Endodermal cell (in vitro differentiated cells): ENCODE measurements at regions not wholly inside any gene's neighbourhood (a gene's known extent, or its start where the extent isn't known, plus 50 kb on each side); places are given as distances from the start of the nearest gene placed in this dataset.
A peak's percentile ranks its signal among the peaks of the same experiment; 100 is the strongest.

Experiments
- DNase-seq: peaks from one replicate; pipeline ENCODE4 v3.0.0-alpha.2; 2017
- H3K27ac ChIP-seq: 2 replicates; pipeline ENCODE4 v1.5.1; 2013; ENCODE audit warnings: mild to moderate bottlenecking, low read depth, low read length, moderate library complexity
- H3K27me3 ChIP-seq: 2 replicates; pipeline ENCODE4 v1.6.1; 2013; ENCODE audit warnings: mild to moderate bottlenecking, low read length, moderate library complexity; ENCODE audit not compliant: insufficient read depth, control insufficient read depth, poor library complexity, severe bottlenecking
- H3K36me3 ChIP-seq: 2 replicates; pipeline ENCODE4 v1.7.0; 2013; ENCODE audit warnings: mild to moderate bottlenecking, low read length, moderate library complexity; ENCODE audit not compliant: control insufficient read depth, insufficient read depth
- H3K4me1 ChIP-seq: one replicate; pipeline ENCODE4 v1.7.0; 2013; ENCODE audit warnings: low read length; ENCODE audit not compliant: control insufficient read depth, insufficient read depth
- H3K4me3 ChIP-seq: 2 replicates; pipeline ENCODE4 v1.5.1; 2013; ENCODE audit warnings: mild to moderate bottlenecking, low read length, moderate library complexity
- H3K9ac ChIP-seq: 2 replicates; pipeline ENCODE4 v1.6.1; 2013; ENCODE audit warnings: mild to moderate bottlenecking, low read length, moderate library complexity; ENCODE audit not compliant: poor library complexity, severe bottlenecking; ENCODE audit errors: extremely low read depth
- H3K9me3 ChIP-seq: 2 replicates; pipeline ENCODE4 v1.6.1; 2013; ENCODE audit warnings: mild to moderate bottlenecking, low read length, moderate library complexity; ENCODE audit not compliant: control insufficient read depth
- H3K27ac Mint-ChIP-seq: 2 replicates; pipeline ENCODE4 v1.8.0; 2020; ENCODE audit warnings: mixed read lengths
- H3K27me3 Mint-ChIP-seq: 2 replicates; pipeline ENCODE4 v1.8.0; 2021; ENCODE audit warnings: mild to moderate bottlenecking, mixed read lengths; ENCODE audit not compliant: insufficient read depth
- H3K36me3 Mint-ChIP-seq: 2 replicates; pipeline ENCODE4 v1.8.0; 2020; ENCODE audit warnings: low read depth, mixed read lengths
- H3K4me1 Mint-ChIP-seq: 2 replicates; pipeline ENCODE4 v1.8.0; 2020; ENCODE audit warnings: mixed read lengths
- H3K4me3 Mint-ChIP-seq: 2 replicates; pipeline ENCODE4 v1.8.0; 2020; ENCODE audit warnings: mild to moderate bottlenecking, moderate library complexity, mixed read lengths
- H3K9me3 Mint-ChIP-seq: 2 replicates; pipeline ENCODE4 v1.8.0; 2020; ENCODE audit warnings: mild to moderate bottlenecking, mixed read lengths
- CTCF ChIP-seq: fragments of 200-600 bp; sonication (generic); conservative IDR thresholded peaks from 2 replicates; pipeline ENCODE4 v1.5.0; 2021; ENCODE audit warnings: antibody characterized with exemption, mild to moderate bottlenecking
- WGBS, 2 experiments: methylation state at CpG; one replicate each; pipeline versions ENCODE4 v1.1.5 to v1.1.7; 2013; ENCODE audit warnings: missing lambda C conversion rate in 2 of 2, mixed read lengths in 1 of 2; ENCODE audit not compliant: insufficient coverage in 1 of 2, insufficient read length in 1 of 2; 5-methylcytosine and 5-hydroxymethylcytosine counted together

DNA sequence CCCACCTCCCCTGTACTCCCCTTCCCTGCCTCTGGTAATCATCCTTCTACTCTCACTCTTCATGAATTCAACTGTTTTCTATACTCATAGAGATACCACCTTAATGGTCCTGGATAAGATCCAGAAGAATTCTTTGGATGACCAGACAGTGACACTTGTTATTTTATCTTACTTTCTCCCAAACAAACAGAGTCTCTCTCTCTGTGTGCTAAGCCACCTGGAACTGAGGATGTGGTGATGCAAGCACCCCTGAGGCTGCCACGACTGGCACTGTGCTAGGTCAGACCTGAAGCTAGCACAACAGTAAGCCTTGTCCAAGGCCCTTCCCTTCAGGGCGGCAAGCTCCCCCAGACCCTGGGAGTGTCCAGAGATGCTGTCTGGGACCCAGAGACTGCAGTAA lies 250.2 kb downstream of the C12orf50 start:
- Mint-ChIP-seq H3K27me3 (no peaks in the 10 kb centered on the region), H3K4me3 (no peak overlapping the region), H3K36me3 (no peaks in the 10 kb centered on the region), H3K4me1 (peaks cover 12% of the 10 kb centered on the region), H3K27ac (no peak overlapping the region), H3K9me3 (no peaks in the 10 kb centered on the region)
- DNase-seq = peak; percentile 51
- Histone ChIP-seq H3K9me3 (no peaks in the 10 kb centered on the region), H3K4me3 (no peak overlapping the region), H3K4me1 (peaks cover 4% of the 10 kb centered on the region), H3K27ac (no peak overlapping the region), H3K36me3 (no peaks in the 10 kb centered on the region), H3K9ac (no peak overlapping the region), H3K27me3 (peaks cover 8% of the 10 kb centered on the region)
- no peak for TF ChIP-seq CTCF
- 93% methylated on average over 2 of the region's 2 CpGs for WGBS, 2 experiments

DNA sequence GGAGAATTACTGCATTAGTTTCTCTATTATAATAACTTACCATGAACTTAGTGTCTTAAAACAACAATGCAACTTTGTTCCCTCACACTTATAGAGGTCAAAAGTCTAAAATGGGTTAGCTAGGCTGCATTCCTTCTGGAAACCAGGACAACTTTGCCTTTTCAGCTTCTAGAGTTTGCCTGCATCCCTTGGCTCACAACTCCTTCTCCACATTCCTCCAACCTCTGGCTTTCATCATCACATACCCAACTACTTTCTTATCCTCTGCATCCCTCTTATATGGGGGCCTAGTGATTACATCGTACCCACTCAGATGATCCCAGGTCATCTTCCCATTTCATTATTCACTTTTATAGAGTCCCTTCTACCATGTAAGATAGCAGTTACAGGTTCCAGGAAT lies 251.1 kb downstream of the C12orf50 start:
- no peak for TF ChIP-seq CTCF
- WGBS, 2 experiments = 97 to 100% methylated on average over 1 of the region's 1 CpG
- H3K9ac ChIP-seq = no peak overlapping the region
- H3K9me3 ChIP-seq = no peaks in the 10 kb centered on the region
- no peaks in the 10 kb centered on the region for H3K36me3 ChIP-seq
- Mint-ChIP-seq H3K4me1 (peaks cover 12% of the 10 kb centered on the region), H3K9me3 (no peaks in the 10 kb centered on the region), H3K27me3 (no peaks in the 10 kb centered on the region), H3K36me3 (no peaks in the 10 kb centered on the region), H3K4me3 (no peak overlapping the region), H3K27ac (no peak overlapping the region)
- H3K4me1 ChIP-seq = peaks cover 4% of the 10 kb centered on the region
- H3K27me3 ChIP-seq = peaks cover 8% of the 10 kb centered on the region
- H3K27ac ChIP-seq = no peak overlapping the region
- H3K4me3 ChIP-seq = no peak overlapping the region
- no peak for DNase-seq

GRCh38 chr12:87775784-87776183 lies 253.4 kb downstream of the C12orf50 start:
- no peaks in the 10 kb centered on the region for H3K9me3 Mint-ChIP-seq

More at GRCh38 chr12:87775784-87776183, 253.4 kb downstream of the C12orf50 start:
- Mint-ChIP-seq H3K27ac (no peak overlapping the region), H3K36me3 (no peaks in the 10 kb centered on the region), H3K4me3 (no peak overlapping the region), H3K27me3 (no peaks in the 10 kb centered on the region), H3K4me1 (peaks cover 12% of the 10 kb centered on the region)
- Histone ChIP-seq H3K36me3 (no peaks in the 10 kb centered on the region), H3K27ac (no peak overlapping the region), H3K9ac (no peak overlapping the region), H3K4me1 (peaks cover 4% of the 10 kb centered on the region), H3K4me3 (peak overlapping the region; percentile 10), H3K27me3 (peaks cover 8% of the 10 kb centered on the region), H3K9me3 (no peaks in the 10 kb centered on the region)
- DNase-seq = no peak
- TF ChIP-seq CTCF = no peak
